ENCODE measurements at regions not wholly inside any gene's neighbourhood (a gene's known extent, or its start where the extent isn't known, plus 50 kb on each side); places are given as distances from the start of the nearest gene placed in this dataset.

- TF ChIP-seq, protein P1, sequence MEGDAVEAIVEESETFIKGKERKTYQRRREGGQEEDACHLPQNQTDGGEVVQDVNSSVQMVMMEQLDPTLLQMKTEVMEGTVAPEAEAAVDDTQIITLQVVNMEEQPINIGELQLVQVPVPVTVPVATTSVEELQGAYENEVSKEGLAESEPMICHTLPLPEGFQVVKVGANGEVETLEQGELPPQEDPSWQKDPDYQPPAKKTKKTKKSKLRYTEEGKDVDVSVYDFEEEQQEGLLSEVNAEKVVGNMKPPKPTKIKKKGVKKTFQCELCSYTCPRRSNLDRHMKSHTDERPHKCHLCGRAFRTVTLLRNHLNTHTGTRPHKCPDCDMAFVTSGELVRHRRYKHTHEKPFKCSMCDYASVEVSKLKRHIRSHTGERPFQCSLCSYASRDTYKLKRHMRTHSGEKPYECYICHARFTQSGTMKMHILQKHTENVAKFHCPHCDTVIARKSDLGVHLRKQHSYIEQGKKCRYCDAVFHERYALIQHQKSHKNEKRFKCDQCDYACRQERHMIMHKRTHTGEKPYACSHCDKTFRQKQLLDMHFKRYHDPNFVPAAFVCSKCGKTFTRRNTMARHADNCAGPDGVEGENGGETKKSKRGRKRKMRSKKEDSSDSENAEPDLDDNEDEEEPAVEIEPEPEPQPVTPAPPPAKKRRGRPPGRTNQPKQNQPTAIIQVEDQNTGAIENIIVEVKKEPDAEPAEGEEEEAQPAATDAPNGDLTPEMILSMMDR (conservative IDR thresholded peaks at IDR 0.05; ENCODE audit: low read depth in 2 of 2): no peak
- TF ChIP-seq ZNF114 (CRISPR knock-in tag; IDR thresholded peaks at IDR 0.05) (no peak), EZH2phosphoT487 (IDR thresholded peaks at IDR 0.05; ENCODE audit: unreplicated experiment) (no peak), EZH2 (IDR thresholded peaks at IDR 0.05; ENCODE audit: low read depth, unreplicated experiment) (no peak), REST (IDR thresholded peaks at IDR 0.05; ENCODE audit: unreplicated experiment) (no peak), POLR2AphosphoS5 (IDR thresholded peaks at IDR 0.05; ENCODE audit: low read depth) (no peak), CREB1 (CRISPR knock-in tag; IDR thresholded peaks at IDR 0.05; ENCODE audit: low read depth) (no peak)
- TF ChIP-seq, protein P2, sequence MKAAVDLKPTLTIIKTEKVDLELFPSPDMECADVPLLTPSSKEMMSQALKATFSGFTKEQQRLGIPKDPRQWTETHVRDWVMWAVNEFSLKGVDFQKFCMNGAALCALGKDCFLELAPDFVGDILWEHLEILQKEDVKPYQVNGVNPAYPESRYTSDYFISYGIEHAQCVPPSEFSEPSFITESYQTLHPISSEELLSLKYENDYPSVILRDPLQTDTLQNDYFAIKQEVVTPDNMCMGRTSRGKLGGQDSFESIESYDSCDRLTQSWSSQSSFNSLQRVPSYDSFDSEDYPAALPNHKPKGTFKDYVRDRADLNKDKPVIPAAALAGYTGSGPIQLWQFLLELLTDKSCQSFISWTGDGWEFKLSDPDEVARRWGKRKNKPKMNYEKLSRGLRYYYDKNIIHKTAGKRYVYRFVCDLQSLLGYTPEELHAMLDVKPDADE (IDR thresholded peaks at IDR 0.05): no peak
Measured at GRCh38 chr15:81069909-81070308, 64.2 kb upstream of the CFAP161 start.
